NCI-H446 (cell line): ENCODE measurements at regions not wholly inside any gene's neighbourhood (a gene's known extent, or its start where the extent isn't known, plus 50 kb on each side); places are given as distances from the start of the nearest gene placed in this dataset.

Experiments
- DNase-seq, 2 experiments: peaks; one replicate each; lab custom pipeline; 2025; lab: John Stamatoyannopoulos, UW

DNA sequence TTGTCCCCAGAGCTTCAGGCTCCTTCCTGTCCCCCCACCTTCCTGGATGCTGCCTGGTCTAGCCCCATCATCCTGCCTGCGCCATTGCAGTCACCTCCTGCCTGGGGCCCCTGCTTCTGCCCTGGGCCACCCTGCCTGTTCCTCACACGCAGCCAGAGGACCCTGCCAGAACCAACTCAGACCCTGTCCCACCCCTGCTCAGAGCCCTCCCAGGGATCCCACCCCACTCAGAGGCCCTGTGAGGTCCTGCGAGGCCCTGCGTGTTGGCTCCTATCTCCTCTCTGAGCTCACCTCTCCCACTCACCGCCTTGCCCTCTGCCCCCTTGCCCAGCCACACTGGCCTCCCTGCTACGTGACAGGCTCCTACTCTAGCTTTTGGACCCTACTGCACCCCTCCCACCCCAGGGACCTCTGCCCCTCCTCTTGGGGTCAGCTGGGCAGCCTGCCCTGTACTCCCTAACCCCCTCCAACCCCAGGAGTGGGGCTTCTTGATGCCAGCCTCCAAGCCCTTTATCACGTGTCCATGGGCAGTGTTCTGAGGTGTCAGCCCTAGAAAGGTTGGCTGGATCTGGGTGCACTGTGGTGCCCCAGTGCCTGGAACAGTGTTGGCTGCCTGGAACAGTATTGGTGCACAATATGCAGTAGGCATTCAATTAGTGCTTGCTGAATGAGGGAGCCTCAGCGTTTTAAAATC lies 68.3 kb downstream of the CEBPB start:
- DNase-seq: no peak

- DNase-seq: peak in 1 of 2 experiments; percentile 20
Observed at GRCh38 chr20:50259705-50260478, 69.3 kb downstream of the CEBPB start.

DNA sequence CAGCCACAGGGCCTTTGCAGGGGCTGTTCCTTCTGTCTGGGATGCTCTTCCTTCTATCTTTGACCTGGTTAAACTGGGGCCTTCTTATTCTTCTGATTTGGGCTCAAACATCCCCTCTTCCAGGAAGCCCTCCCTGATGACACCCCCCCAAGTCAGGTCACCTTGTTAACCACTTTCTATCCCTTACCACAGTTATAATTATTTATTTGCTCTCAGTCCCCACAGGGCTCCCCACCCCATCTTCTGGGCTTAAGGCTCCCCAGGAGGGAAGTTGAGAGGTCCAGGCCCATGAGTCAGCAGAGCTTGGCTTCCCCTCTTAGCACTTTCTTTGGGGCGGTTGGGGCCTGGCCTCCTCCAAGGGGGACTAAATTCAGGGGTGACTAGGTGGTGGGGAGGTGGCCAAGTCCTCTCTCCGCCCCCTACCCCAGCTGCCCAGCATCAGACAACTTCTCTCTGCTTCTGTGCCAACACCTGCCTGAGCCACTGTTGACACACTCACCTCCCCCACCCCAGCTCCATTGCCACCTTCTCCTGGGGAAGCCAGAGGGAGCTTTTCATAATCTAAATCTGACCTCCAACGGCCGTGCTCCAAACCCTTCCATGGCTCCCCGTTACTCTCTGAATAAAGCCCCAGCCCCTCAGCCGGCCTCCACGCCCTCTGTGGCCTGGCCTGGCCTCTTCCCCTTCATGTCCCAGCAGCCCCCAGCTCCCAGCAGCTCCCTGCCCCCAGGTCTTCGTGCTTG lies 70.0 kb downstream of the CEBPB start:
- DNase-seq: no peak

- DNase-seq: no peak
Observed at GRCh38 chr20:50261471-50262212, 71.0 kb downstream of the CEBPB start.

DNA sequence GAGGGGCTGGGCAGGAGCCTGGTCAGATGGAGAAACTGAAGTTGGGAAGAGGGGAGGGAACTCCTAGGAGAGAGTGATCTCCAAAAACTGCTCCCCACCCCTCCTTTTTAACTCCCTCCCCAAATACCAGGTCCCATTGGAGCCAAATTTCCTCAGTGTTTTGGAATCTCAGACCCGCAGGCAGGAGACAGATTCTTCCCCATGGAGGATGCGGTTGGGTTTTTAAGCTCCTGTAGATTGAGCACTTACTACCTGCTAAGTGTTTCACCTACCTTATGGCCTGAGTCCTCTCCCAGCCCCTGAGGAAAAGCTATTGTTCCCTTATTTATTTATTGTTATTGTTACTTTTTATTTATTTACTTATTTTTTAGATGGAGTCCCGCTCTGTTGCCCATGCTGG lies 73.2 kb downstream of the CEBPB start:
- no peak for DNase-seq

DNA sequence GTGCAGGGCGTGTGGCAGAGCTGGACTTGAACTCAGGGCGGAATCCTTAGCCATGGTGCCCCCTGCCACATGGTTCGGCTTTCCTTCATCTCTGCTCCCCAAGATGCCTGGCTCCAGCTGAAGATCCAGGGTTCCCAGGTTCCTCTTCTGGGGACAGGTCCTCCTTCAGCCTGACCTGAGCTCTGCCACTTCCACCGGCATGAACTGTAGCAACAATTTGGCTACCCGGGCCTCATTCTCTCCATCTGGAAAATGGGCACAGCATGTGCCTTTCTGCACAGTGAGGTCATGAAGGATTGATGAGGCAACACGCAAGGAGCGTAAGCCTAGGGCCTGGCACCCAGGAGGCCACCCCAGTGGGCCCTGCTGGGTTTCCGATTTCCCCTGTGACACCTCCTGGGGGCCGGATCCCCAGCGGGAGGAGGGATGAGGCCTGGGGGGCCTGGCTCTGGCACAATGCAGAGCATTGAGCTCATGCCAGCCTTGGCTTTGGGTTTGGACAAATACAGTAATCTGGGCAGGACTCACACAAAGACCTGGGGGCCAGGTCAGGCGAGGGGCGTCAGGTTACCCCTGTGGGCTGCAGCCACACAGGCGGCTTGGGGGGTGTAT lies 74.0 kb downstream of the CEBPB start:
- DNase-seq: no peak

DNA sequence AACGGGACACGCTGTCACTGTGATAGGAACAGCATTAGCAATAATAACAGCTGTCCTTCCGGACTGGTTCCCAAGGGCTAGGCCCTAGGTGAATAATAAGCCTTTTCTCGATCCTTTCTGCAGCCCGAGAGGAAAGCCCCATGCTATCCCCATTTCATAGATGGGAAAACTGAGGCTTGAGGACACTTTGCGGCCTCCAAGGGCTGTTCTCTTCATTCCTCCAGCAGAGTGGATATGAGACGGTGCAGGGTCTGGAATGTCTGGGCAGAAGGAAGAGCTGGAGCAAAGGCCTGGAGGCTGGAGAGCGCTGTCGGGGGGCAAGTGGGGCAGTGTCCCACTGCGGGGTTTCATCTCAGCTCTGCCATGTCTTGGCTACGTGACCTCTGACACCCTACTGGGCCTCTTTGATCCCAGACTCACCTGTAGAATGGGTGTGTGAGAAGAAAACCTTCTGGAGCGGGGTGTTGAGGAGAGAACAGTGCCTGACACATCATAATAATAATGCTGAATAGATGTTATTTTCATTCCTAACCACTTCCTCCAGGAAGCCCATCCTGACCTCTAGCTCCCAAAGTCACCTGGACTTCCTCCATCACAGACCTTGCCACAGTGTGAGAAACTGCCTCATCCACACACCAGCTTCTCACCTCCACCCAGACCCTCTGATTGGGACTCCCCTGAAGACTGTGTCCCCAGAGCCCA lies 74.8 kb downstream of the CEBPB start:
- no peak for DNase-seq

DNA sequence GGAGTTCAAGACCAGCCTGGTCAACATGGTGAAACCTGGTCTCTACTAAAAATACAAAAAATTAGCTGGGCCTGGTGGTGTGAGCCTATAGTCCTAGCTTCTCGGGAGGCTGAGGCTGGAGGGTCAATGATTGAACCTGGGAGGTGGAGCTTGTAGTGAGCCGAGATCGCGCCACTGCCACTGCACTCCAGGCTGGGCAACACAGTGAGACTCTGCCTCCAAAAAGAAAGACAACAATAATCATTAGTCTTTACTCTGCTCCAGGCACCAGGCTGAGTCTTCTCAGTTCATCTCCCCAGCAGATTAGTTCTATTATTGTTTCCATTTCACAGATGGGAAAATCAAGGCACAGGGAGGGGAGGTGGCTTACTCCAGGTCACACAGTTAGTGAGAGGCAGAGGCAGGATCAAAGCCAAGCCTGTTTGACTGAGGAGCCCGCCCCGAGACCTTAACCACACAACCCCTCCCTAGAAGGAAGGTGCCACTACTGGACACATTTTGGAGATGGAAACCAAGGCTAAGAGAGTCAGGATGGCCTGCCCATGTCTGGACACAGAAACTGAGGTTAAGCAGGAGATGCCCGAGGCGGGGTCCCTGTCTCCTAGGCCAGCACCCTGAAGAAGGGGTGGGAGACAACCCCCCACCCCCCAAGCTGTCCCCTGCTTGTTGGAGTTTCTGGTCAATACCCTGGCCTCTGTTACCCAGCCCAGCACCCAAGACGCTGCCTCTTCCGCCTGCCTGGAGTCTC lies 75.8 kb downstream of the CEBPB start:
- no peak for DNase-seq

GRCh38 chr20:50267041-50267865 lies 76.6 kb downstream of the CEBPB start:
- DNase-seq: no peak

DNA sequence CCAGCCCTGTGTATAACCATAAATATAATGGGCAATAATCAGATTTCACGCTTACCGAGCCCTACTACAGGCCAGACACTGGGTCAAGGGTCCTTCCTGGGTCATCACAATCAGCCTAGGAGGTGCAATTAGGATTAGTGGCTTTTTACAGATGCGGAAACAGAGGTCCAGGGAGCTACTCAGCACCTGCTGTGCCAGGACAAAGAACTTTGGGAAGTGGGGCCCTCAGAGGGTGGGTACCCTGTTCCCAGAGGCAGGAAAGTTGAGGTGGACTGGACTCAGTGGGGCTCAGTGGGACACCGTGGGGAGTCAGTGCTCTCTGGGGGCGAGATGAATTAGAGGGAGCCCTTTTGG lies 77.2 kb downstream of the CEBPB start:
- no peak for DNase-seq

DNA sequence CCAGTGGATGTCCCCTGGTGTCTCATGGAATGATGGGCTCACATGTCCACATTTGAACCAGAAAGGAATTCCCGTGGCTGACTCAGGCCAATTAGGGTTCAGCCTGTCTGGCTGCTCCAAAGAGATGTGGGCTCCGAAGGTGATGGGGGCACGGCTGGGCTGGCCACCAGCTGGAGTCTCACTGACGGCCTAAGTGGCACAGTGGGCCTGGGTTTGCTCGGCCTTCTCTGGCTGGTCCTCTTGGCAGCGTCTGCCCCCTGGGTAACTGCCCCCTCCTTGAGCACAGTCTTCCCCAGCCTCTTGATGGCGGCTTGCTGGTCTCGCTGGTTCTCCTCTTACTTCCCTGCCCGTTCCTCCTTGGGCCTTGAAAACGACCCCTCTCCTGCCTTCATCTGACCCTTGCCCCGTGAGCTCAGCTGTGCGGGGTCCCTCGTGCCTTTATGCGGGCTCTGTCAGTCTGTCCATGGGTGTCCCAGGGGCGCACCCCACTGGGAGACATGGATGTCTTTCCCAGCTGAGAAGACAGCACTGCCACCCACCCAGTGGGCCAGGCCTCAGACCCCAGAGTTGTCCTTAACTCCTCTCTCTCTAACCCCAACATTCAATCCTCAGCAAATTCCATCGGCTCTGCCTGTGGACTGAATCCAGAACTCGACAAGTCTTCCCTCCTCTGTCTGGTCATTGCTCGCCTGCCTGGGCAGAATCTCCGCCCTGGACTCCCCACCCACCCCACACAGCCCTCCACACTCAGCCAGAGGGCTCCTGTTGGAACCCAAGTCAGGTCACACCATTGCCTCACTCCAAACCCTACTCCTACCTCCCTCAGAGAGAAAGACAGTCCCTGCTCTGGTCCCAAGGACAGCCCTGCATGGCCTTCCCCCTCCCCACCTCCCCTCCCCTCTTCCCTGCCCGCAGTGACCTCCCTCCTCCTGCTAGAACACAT lies 78.7 kb downstream of the CEBPB start:
- DNase-seq: no peak

- no peak for DNase-seq
Observed at GRCh38 chr20:50270034-50270395, 79.4 kb downstream of the CEBPB start.

- no peak for DNase-seq
Observed at GRCh38 chr20:50270569-50270968, 79.9 kb downstream of the CEBPB start.

DNA sequence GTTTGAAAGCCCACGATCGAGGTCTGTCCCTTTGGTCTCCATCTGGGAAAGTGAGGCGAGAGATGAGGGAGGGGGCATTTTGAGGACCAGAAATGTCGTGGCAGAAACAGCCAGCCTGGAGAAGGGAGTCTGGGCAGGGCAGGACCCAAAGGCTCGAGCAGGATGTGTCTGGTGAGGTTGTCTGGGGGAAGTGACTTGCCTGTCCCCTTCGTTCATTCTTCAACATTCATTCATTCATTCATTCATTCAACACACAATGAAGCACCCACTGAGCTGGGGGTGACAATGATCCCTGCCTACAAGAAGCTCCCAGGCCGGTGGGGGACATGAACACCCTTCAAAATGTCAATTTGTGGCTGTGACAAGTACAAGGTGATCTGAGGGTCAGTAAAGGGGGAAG lies 80.5 kb downstream of the CEBPB start:
- DNase-seq: no peak

GRCh38 chr20:50271612-50272011 lies 81.0 kb downstream of the CEBPB start:
- no peak for DNase-seq

GRCh38 chr20:50272030-50272723 lies 81.5 kb downstream of the CEBPB start:
- DNase-seq: no peak

- peak; percentile 22 to 55 for DNase-seq
Observed at GRCh38 chr20:50272724-50273446, 82.3 kb downstream of the CEBPB start.
